HL-60 (cell line): ENCODE measurements at regions not wholly inside any gene's neighbourhood (a gene's known extent, or its start where the extent isn't known, plus 50 kb on each side); places are given as distances from the start of the nearest gene placed in this dataset.

Experiments
- GABPA ChIP-seq: IDR thresholded peaks from 2 replicates; pipeline ENCODE4 v1.6.1; 2012; ENCODE audit warnings: low read depth
- POLR2AphosphoS5 ChIP-seq: IDR thresholded peaks from 2 replicates; pipeline ENCODE4 v1.6.1; 2012; ENCODE audit warnings: low read depth
- TF ChIP-seq, protein P1 (sequence below): IDR thresholded peaks from one replicate; pipeline ENCODE4 v1.5.1; 2011; ENCODE audit warnings: low read length, control low read depth, inconsistent platforms; ENCODE audit not compliant: insufficient read depth
- TF ChIP-seq, protein P2 (sequence below): IDR thresholded peaks from 2 replicates; pipeline ENCODE4 v1.6.1; 2012; ENCODE audit warnings: low read depth; ENCODE audit not compliant: insufficient replicate concordance

DNA sequence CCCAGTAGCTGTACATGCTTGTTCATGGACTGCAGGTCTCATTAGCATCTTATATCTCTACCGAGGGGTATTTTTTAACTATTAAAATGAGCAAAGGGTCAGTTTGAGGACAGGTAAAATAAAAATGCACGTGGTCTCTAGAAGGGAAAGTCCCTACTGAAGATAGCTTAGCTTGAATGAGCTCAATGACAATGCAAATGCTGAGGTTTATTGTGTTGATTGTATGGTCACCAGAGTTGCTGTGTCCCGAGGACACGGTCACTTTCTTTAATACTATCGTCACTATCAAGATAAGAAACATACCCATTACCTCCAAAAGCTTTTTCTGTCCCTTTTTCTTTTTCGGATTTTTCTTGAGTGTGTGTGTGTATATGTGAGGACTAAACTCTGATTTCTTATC lies 250.5 kb upstream of the PRKX start:
- TF ChIP-seq, protein P1, sequence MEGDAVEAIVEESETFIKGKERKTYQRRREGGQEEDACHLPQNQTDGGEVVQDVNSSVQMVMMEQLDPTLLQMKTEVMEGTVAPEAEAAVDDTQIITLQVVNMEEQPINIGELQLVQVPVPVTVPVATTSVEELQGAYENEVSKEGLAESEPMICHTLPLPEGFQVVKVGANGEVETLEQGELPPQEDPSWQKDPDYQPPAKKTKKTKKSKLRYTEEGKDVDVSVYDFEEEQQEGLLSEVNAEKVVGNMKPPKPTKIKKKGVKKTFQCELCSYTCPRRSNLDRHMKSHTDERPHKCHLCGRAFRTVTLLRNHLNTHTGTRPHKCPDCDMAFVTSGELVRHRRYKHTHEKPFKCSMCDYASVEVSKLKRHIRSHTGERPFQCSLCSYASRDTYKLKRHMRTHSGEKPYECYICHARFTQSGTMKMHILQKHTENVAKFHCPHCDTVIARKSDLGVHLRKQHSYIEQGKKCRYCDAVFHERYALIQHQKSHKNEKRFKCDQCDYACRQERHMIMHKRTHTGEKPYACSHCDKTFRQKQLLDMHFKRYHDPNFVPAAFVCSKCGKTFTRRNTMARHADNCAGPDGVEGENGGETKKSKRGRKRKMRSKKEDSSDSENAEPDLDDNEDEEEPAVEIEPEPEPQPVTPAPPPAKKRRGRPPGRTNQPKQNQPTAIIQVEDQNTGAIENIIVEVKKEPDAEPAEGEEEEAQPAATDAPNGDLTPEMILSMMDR = no peak
- no peak for TF ChIP-seq POLR2AphosphoS5
- TF ChIP-seq, protein P2, sequence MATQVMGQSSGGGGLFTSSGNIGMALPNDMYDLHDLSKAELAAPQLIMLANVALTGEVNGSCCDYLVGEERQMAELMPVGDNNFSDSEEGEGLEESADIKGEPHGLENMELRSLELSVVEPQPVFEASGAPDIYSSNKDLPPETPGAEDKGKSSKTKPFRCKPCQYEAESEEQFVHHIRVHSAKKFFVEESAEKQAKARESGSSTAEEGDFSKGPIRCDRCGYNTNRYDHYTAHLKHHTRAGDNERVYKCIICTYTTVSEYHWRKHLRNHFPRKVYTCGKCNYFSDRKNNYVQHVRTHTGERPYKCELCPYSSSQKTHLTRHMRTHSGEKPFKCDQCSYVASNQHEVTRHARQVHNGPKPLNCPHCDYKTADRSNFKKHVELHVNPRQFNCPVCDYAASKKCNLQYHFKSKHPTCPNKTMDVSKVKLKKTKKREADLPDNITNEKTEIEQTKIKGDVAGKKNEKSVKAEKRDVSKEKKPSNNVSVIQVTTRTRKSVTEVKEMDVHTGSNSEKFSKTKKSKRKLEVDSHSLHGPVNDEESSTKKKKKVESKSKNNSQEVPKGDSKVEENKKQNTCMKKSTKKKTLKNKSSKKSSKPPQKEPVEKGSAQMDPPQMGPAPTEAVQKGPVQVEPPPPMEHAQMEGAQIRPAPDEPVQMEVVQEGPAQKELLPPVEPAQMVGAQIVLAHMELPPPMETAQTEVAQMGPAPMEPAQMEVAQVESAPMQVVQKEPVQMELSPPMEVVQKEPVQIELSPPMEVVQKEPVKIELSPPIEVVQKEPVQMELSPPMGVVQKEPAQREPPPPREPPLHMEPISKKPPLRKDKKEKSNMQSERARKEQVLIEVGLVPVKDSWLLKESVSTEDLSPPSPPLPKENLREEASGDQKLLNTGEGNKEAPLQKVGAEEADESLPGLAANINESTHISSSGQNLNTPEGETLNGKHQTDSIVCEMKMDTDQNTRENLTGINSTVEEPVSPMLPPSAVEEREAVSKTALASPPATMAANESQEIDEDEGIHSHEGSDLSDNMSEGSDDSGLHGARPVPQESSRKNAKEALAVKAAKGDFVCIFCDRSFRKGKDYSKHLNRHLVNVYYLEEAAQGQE = no peak
- TF ChIP-seq GABPA = no peak
